Psoas muscle (tissue), 7 donors: ENCODE measurements at regions not wholly inside any gene's neighbourhood (a gene's known extent, or its start where the extent isn't known, plus 50 kb on each side); places are given as distances from the start of the nearest gene placed in this dataset.

Experiments
- ATAC-seq, 4 donors: fragments of 200-7000 bp; cut with Tn5 transposase; one replicate each; pipeline ENCODE4 v1.9.1; 2020; ENCODE audit warnings: moderate library complexity in 3 of 4, mild to moderate bottlenecking in 2 of 4
- DNase-seq, 2 donors: peaks; one replicate each; pipeline ENCODE4 v3.0.0-alpha.2; 2020
- H3K27ac ChIP-seq: fragments of 200-600 bp; one replicate; pipeline ENCODE4 v1.8.0; 2022
- H3K27me3 ChIP-seq, 3 donors: fragments of 200-600 bp in 1 of 3; one replicate each; pipeline versions ENCODE4 v1.6.1 to v1.8.0; 2013 to 2022; ENCODE audit warnings: low read length in 2 of 3, mild to moderate bottlenecking in 2 of 3, moderate library complexity in 1 of 3; ENCODE audit not compliant: insufficient read depth in 3 of 3
- H3K36me3 ChIP-seq, 2 donors: fragments of 200-600 bp in 1 of 2; one replicate each; pipeline versions ENCODE4 v1.6.1 to v1.8.0; 2013 to 2022; ENCODE audit warnings: low read depth in 1 of 2, mild to moderate bottlenecking in 1 of 2, moderate library complexity in 1 of 2; ENCODE audit not compliant: insufficient read depth in 1 of 2
- H3K4me1 ChIP-seq: fragments of 200-600 bp; one replicate; pipeline ENCODE4 v1.8.0; 2022
- H3K4me3 ChIP-seq: fragments of 200-600 bp; one replicate; pipeline ENCODE4 v1.8.0; 2022; ENCODE audit warnings: mild to moderate bottlenecking
- H3K9me3 ChIP-seq: fragments of 200-600 bp; one replicate; pipeline ENCODE4 v1.8.0; 2022
- WGBS, 3 donors: extraction: QIAGEN DNeasy Blood & Tissue Kit; methylation state at CpG; one replicate each; pipeline versions ENCODE4 v1.1.6 to v1.1.7; 2013; 5-methylcytosine and 5-hydroxymethylcytosine counted together
- intact Hi-C, 2 donors: fragments of 100-400 bp; cut with DNase I; formaldehyde crosslinking; loops; one replicate each; pipeline versions ENCODE4 v1.11.0 to v1.14.2; 2022
- TF ChIP-seq, protein P1 (sequence below): fragments of 200-600 bp; IDR thresholded peaks from one replicate; pipeline ENCODE4 v1.8.0; 2022; ENCODE audit warnings: antibody characterized with exemption
- donor health status: healthy with polysubstance abuse.
- donor health status: DM: no; HTN: no; CAD: no; lungs with moderate emphysema.
- donor health status: Bipolar disorder and iron deficiency.
- donor health status: healthy.
- donor health status: DM: yes; HTN: yes; CAD: no.
- donor health status: DM: no; HTN: no; CAD: no.
- donor health status: DM: yes; HTN: yes; CAD: no.

DNA sequence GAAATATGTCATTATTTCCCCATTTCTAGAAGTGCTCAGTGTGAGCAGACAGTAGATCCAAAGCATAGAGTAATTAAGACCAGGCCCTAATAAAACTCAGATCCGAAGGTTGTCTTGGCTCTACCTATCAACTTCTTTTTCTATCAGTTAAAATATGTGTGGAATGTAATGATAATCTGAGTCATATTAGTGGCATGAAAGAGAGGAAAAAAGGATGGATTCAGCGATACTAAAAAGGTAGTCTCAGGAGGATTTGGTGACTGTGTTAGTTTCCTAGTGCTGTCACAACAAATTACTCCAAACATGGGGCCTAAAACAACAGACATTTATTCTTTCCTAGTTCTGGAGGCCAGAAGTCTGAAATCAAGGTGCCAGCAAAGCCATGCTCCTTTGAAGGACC lies 103.7 kb upstream of the NABP1 start:
- no peaks in the 10 kb centered on the region for H3K4me1 ChIP-seq
- 85 to 87% (median 87%) methylated on average over 2 of the region's 2 CpGs for WGBS, 3 donors

DNA sequence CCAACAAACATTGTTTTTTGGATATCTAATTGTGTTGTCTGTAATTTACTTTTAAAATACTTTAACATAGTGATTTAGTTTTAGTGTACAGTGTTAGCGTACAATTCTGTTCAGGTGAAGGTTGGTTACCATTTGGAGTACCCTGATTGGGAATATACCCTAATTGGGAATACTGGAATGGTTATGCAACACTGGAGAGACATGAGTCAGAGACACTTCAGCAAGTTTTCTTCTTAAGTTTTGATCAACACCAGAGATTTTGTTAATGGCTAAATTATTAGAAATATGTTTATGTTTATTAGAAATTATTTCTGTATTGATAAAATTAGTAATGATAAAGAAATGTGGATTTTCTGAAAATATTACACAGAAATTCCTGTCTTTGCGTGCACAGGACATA lies 100.3 kb upstream of the NABP1 start:
- TF ChIP-seq, protein P1, sequence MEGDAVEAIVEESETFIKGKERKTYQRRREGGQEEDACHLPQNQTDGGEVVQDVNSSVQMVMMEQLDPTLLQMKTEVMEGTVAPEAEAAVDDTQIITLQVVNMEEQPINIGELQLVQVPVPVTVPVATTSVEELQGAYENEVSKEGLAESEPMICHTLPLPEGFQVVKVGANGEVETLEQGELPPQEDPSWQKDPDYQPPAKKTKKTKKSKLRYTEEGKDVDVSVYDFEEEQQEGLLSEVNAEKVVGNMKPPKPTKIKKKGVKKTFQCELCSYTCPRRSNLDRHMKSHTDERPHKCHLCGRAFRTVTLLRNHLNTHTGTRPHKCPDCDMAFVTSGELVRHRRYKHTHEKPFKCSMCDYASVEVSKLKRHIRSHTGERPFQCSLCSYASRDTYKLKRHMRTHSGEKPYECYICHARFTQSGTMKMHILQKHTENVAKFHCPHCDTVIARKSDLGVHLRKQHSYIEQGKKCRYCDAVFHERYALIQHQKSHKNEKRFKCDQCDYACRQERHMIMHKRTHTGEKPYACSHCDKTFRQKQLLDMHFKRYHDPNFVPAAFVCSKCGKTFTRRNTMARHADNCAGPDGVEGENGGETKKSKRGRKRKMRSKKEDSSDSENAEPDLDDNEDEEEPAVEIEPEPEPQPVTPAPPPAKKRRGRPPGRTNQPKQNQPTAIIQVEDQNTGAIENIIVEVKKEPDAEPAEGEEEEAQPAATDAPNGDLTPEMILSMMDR = no peak
- no peak for ATAC-seq
- DNase-seq = no peak
- Histone ChIP-seq H3K36me3 (no peaks in the 10 kb centered on the region), H3K4me3 (no peak overlapping the region), H3K4me1 (no peaks in the 10 kb centered on the region), H3K9me3 (no peaks in the 10 kb centered on the region), H3K27ac (no peak overlapping the region), H3K27me3 (no peaks in the 10 kb centered on the region)
- intact Hi-C loops = no loop called here
- WGBS, 3 donors = 68 to 97% (median 74%) methylated on average over 2 of the region's 2 CpGs

More for the DNA sequence above, 103.7 kb upstream of the NABP1 start:
- no peak for ATAC-seq
- Histone ChIP-seq H3K27ac (no peak overlapping the region), H3K9me3 (no peaks in the 10 kb centered on the region), H3K4me3 (no peak overlapping the region), H3K27me3 (no peaks in the 10 kb centered on the region), H3K36me3 (no peaks in the 10 kb centered on the region)
- TF ChIP-seq, protein P1 = no peak
- intact Hi-C loops = no loop called here
- DNase-seq = no peak

DNA sequence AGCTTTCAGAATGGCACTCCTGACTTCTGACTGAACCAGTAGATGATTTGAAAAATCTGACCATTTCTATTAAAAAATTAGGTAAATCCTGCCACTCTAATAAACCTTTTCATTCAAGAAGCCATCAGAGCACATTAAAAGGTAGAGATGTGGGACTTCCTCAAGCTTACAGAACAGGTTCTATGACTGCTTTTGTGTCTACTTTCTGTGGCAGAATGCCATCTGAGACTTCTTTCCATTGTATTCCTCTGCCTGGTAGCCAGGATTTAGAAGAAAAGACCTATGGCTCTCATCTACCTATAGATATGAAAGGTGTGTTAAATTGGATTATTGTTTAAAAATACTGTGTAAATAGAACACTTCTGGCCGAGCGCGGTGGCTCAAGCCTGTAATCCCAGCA lies 99.9 kb upstream of the NABP1 start:
- Histone ChIP-seq H3K9me3 (no peaks in the 10 kb centered on the region), H3K4me3 (no peak overlapping the region), H3K27me3 (no peaks in the 10 kb centered on the region), H3K27ac (no peak overlapping the region), H3K4me1 (no peaks in the 10 kb centered on the region), H3K36me3 (no peaks in the 10 kb centered on the region)
- no peak for ATAC-seq
- 96 to 97% (median 97%) methylated on average over 3 of the region's 3 CpGs for WGBS, 3 donors
- intact Hi-C loops = no loop called here
- TF ChIP-seq, protein P1 = no peak
- DNase-seq = no peak

DNA sequence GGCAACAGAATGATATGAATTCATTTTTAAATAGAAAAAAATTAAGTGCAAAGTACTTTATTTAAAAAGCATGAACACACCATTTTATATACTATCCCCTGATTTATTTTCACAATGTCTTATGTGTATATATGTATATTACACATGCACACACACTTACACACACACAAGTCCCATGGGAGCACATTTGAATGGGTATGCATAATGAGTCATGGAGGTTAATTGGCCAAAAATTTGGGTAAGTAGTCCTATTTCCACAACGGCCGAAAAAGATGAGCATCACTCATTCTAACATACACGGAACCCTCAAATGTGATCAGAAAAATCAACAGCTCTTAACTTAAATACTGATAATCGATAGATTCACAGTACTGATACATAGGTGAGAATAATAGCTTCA lies 97.4 kb upstream of the NABP1 start:
- Histone ChIP-seq H3K9me3 (no peaks in the 10 kb centered on the region), H3K4me3 (no peak overlapping the region), H3K27ac (no peak overlapping the region), H3K27me3 (no peaks in the 10 kb centered on the region), H3K36me3 (no peaks in the 10 kb centered on the region), H3K4me1 (no peaks in the 10 kb centered on the region)
- intact Hi-C loops = no loop called here
- ATAC-seq (no peak), DNase-seq (no peak)
- WGBS, 3 donors = 81 to 93% (median 85%) methylated on average over 4 of the region's 4 CpGs
- TF ChIP-seq, protein P1 = no peak

DNA sequence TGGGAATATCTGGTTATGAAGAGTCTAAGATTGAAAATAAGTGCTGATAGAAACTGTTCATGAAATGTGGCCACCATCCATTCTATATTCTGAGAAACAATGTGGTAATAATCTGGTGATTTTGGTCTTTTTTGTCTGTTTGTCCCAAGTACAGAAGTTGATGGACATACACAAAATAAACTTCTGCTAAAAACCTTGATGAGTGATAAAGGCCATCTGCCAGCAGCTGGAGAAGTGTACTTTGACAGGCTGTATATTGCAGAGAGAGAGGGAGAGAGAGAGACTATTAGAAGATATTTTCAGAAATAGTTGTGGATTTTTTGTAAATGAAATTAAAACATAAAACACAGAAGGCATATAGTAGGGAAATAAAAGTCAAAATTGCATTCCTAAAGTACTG lies 96.9 kb upstream of the NABP1 start:
- H3K27me3 ChIP-seq = no peaks in the 10 kb centered on the region
- TF ChIP-seq, protein P1 = no peak
- H3K4me3 ChIP-seq = no peak overlapping the region
- no peaks in the 10 kb centered on the region for H3K4me1 ChIP-seq
- H3K9me3 ChIP-seq = no peaks in the 10 kb centered on the region
- no peak for DNase-seq
- no peaks in the 10 kb centered on the region for H3K36me3 ChIP-seq
- intact Hi-C loops = no loop called here
- H3K27ac ChIP-seq = no peak overlapping the region
- no peak for ATAC-seq
